ENCODE measurements at regions not wholly inside any gene's neighbourhood (a gene's known extent, or its start where the extent isn't known, plus 50 kb on each side); places are given as distances from the start of the nearest gene placed in this dataset.

- in situ Hi-C loops (cut with HindIII; ENCODE audit: low sequenced_read_pairs): no loop called here
- TF ChIP-seq CTCF (IDR thresholded peaks at IDR 0.05; ENCODE audit: low read depth, low read length, missing control alignments): no peak
- no peak overlapping the region for H3K4me3 ChIP-seq (ENCODE audit: low read depth, low read length)
- no peak for DNase-seq (ENCODE audit: low read depth)
These were observed 146.9 kb upstream of the ZMIZ1 start for GRCh38 chr10:78921895-78922294.

GRCh38 chr10:78923647-78924318, 145.0 kb upstream of the ZMIZ1 start:
- in situ Hi-C loops (cut with HindIII; ENCODE audit: low sequenced_read_pairs): no loop called here
- no peak for TF ChIP-seq CTCF (IDR thresholded peaks at IDR 0.05; ENCODE audit: low read depth, low read length, missing control alignments)
- no peak for DNase-seq (ENCODE audit: low read depth)
- H3K4me3 ChIP-seq (ENCODE audit: low read depth, low read length): no peak overlapping the region

GRCh38 chr10:78924319-78925003, 144.3 kb upstream of the ZMIZ1 start:
- no peak for TF ChIP-seq CTCF (IDR thresholded peaks at IDR 0.05; ENCODE audit: low read depth, low read length, missing control alignments)
- no peak for DNase-seq (ENCODE audit: low read depth)
- in situ Hi-C loops (cut with HindIII; ENCODE audit: low sequenced_read_pairs): no loop called here
- no peak overlapping the region for H3K4me3 ChIP-seq (ENCODE audit: low read depth, low read length)

GRCh38 chr10:78925275-78925674, 143.5 kb upstream of the ZMIZ1 start:
- DNase-seq (ENCODE audit: low read depth): no peak

GRCh38 chr10:78925800-78926319, 142.9 kb upstream of the ZMIZ1 start:
- no peak for TF ChIP-seq CTCF (IDR thresholded peaks at IDR 0.05; ENCODE audit: low read depth, low read length, missing control alignments)
- in situ Hi-C loops (cut with HindIII; ENCODE audit: low sequenced_read_pairs): no loop called here
- DNase-seq (ENCODE audit: low read depth): peak; percentile 79
- no peak overlapping the region for H3K4me3 ChIP-seq (ENCODE audit: low read depth, low read length)

More at GRCh38 chr10:78925275-78925674, 143.5 kb upstream of the ZMIZ1 start:
- no peak for TF ChIP-seq CTCF (IDR thresholded peaks at IDR 0.05; ENCODE audit: low read depth, low read length, missing control alignments)
- in situ Hi-C loops (cut with HindIII; ENCODE audit: low sequenced_read_pairs): no loop called here
- H3K4me3 ChIP-seq (ENCODE audit: low read depth, low read length): no peak overlapping the region

- no peak for TF ChIP-seq CTCF (IDR thresholded peaks at IDR 0.05; ENCODE audit: low read depth, low read length, missing control alignments)
- in situ Hi-C loops (cut with HindIII; ENCODE audit: low sequenced_read_pairs): no loop called here
- H3K4me3 ChIP-seq (ENCODE audit: low read depth, low read length): no peak overlapping the region
- DNase-seq (ENCODE audit: low read depth): no peak
These were observed 141.3 kb upstream of the ZMIZ1 start for GRCh38 chr10:78927257-78927995.
